NCI-H1105 treated with DMSO at 0.1 percent for 48 hours (cell line): ENCODE measurements at regions not wholly inside any gene's neighbourhood (a gene's known extent, or its start where the extent isn't known, plus 50 kb on each side); places are given as distances from the start of the nearest gene placed in this dataset.
"Not testable (repeated sequence)": the region's sequence is repeated elsewhere in the genome, so short reads cannot be mapped to it uniquely, and the experiment has no call there.

Source experiments
- DNase-seq: peaks from one replicate; lab custom pipeline; 2025; lab: John Stamatoyannopoulos, UW

DNA sequence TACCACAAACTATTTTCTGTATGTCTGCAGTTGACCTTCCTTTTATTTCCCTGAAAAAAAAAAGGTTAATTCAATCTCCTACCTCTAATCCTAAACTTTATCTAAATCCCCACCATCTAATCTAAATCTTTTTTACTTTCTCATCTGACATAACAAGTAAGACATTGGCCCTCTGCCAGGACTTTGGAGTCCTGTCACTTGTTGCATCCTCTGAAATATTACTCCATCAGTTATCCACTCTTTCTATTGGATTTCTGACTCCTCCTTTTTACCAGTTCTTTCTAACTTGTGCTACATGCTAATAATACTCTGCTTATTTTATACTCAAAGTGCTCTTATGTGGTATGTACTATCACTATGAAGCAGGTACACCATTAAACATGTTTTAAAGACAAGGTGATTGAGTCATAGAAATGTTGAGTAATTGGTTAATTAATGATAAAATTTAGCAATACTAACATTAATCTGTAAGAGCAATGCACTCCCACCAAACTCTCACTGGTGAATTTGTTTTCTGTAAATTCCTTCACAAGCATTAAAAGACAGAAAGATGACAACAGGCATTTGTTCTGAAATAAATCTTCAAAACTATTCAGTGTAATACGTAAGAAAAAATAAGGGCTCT is 914.2 kb upstream of the RAG2 start:
- DNase-seq: no peak

DNA sequence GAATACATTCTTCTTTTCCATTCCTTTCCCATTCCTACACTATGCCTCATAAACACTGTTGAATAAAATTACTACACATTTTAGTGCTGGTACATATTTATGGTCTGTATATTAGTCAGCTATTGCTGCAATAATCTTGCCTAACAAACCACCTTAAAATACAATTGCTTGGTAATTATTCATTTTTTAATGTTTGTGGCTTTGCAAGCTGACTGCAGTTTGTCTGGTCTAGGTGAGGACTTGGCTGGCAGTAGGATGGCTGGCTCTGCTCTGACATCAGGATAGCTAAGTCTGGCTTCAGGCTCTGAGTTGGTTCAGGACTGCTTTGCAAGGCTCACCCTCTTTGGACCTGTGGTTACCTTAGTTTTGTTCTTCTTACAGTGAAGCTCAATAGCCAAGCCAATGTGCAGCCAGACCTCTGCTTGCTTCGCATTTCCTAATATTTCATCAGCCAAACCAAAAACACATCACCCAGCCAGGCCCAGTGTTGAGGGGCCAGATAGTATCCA is 913.4 kb upstream of the RAG2 start:
- no peak for DNase-seq

DNA sequence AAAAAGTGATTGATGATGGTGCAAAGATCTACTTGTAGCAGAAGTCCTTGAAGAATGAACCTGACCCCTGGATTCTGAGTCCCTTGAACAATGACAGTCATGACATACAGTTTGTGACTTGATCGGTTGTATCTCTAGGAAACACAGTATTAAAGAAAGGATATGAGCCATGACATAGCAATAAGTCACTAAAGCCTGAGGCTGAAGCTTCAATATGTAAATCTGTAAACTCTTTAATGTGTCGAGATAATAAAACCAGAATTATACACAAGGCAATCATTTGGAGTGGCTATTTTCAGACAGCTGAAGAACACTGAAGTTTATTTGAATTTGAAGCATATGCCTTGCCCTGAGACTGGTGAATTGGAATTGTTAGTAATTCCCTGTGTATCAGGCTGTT is 911.5 kb upstream of the RAG2 start:
- DNase-seq: no peak

DNA sequence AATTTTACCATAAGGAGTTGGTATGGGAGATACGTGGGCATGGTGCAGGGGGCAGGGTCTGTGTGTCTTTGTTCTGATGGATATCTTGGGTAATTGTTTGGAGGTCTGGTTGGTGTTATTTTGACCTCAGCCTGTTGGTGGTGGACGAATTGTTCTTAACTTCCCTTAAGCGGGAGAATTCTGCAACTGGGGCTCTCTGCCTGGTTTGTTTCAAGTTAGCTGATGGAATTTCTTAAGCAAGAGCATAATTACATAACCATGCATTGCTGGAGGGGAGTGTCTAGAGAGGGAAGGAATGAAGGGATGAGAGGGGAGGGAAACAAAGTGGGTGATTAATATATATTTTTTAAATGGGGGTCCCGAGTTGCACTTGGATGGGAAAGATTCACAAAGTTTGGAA is 908.5 kb upstream of the RAG2 start:
- DNase-seq: no peak

DNA sequence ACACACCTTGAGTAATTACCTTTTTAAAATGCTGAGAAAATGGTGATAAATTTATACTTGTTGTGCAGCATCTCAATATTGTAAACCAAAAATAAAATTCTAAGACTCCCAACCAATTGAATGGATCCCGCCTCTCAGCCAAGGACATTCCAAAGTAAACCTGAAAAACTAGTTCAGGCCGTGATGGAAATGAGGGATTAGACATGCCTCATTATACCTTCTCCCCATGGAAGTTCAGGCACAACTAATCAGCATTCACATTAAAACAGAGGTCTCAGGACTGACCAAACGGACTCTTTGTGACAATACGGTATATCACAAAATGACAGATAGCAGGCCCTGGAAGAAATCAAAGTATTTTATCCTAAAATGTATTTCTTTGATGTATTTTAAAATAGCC is 907.4 kb upstream of the RAG2 start:
- no peak for DNase-seq

DNA sequence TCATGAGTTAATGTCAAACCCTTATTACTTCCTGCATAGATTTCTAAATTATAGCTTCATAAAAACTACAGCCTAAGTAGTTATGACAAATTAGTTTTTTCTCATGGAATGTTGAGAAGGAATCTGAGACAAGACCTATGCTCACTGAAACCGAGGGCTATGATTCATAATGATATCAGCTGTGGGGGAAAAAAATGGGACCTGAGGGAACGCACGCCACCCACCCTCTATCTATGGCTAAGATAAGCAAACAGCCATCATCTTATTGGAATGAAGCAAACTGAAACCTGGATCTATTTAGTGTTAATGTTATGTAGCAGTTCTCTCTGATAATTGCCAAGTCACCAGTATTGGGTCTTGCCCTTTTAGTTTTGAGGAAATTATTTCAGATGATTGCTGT is 906.9 kb upstream of the RAG2 start:
- DNase-seq: no peak

DNA sequence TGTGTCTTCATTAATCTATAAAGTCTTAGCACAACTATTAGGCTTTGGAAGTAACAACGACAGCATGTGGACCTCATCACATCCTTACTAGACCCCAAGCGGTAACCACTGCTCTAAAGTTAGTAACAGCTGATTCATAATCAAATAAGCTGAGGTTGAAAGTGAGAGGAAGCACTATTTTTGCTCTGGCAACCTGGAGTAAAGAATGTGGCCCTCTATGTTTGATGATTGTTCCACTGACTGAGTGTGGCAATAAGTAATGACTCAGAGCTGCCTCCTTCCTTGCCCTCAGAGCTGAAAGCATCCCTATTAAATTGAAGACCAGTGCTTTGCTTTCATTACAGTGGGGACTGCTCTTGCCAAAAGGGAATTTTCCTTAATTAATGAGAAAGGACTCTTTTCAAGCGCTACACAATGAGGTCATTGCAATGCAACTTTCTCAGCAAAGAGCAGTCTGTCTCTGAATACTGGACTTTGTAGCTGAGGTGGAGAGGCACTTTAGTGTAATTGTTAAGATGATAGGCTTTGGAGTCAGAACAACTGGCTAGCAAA is 906.1 kb upstream of the RAG2 start:
- DNase-seq: no peak

DNA sequence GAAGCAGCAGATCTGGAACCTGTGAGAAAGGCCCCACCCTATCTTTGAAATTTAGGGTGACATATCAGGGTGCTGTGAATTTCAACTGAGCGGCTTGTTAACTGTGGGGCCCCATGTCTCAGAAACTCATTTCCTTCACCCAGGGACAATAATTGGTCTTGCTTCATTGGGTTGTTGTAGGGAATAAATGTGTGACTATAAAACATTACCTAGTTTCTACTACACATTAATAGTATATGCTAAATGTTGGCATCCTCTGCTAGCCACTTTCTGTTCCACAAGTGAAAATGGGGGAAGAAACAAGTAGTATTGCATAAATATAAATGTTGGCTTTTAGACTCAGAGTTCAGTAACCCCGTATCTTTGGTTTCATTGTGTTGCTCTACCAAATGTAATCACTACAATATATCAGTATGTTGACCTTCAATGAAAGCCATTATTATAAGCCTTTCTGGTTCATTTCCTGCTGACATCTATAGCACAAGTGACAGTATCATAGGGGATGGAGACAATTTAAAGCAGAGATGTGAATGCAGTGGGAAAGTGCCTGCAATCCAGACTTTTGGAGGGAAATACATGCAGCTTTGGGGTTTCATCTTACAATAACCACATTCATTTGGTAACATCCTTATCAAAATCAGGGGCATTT is 905.5 kb upstream of the RAG2 start:
- no peak for DNase-seq

DNA sequence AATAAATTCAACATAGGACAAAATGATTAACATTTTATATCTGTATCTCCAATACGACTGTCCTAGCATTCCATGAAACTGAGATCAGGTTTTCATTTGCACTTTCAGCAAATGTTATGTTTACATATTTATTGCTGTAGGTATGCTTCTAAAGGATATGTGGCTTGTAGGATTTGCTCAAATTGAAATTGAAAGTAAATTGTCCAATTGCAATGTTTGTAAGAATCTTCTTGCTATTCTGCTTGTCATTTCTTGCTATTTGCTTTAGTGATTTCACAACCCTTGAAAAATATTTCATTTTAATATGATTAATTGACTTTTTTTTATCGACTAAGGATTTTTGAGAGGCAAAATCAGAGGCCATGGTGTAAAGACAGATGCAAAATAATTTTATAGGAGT is 904.2 kb upstream of the RAG2 start:
- DNase-seq: no peak

DNA sequence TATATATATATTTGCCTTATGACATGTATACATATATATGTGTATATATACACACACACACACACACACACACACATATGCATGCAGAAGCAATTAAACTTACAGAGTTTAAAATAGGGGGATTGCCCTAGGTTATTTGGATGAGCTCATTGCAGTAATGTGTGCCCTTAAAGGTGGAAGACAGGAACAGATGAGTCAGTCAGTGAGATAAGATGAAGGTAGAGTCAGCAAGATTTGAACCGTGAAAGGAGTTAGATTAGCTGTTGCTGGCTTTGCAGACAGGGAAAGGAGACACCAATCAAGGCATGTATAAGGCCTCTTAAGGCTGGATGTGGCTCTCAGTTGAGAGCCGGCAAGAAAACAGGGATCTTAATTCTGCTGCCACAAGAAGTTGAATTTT is 902.4 kb upstream of the RAG2 start:
- DNase-seq: no peak

DNA sequence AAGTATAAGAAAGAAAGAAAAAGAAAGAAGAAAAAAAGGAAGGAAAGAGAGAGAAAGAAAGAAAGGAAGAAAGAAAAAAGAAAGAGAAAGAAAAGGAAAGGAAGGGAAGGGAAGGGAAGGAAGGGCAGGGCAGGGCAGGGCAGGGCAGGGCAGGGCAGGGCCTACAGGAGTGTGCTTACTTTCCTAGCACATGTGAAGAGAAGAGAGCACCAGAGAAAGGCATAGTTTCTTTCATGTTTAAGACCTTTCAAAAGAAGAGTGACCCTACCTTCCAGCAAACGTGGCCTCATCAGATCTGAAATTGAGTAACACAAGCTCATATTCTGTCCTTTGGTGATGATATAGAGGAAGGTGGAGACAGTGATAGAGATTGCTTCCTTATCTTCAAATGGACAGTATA is 899.3 kb upstream of the RAG2 start:
- DNase-seq: no peak

DNA sequence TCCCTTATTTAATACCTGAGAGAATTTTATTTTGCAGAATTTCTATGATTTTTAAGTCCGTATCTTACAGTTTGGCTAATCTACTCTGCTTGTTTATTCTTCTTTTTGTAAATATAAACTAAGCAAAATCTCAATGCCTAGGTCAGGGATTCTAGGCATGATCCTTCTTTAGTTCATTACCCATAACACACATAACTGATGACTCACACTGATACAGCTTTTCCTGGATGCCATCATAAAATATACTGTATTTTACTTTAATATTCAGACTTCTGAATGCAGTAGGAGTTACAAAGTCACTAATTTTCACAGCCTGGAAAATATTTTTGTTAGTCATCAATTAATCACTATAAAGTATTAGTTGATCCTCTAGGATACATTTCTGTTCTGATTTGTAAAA is 898.2 kb upstream of the RAG2 start:
- no peak for DNase-seq

DNA sequence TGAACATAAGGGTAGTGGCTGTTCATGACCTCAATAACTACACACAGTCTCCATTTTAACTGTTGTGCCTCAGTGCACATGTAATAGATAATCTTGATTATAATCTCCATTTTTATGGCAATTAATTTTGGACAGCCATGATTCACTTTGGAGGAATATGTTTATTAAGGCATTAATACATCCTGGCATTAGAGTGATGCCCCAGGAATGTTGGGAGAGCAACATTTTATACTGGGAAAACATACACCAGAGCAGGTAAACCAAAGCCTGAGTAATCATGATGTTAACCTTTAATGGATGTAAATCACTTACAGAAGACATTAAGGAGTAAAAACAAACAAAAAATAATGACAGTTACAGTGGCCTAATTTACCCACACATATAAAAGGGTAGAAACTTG is 886.3 kb upstream of the RAG2 start:
- no peak for DNase-seq

DNA sequence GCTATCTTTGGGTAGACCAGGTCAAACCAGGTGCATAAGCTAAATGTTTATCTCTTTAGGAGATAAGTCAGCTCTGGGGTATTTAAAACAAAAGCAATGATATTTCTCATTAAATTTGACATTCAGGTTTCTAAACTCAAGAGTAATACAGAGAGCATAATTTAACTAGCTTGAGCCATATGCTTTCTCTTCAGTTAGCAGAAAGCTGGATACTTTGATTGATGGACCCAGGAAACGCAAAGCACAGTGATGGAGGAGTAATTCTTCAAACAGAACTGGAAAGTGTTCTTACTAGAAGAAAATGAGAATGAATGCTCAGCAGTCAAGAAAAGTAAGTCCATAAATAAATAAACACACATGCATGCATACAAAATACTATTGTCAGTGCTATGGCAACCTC is 885.7 kb upstream of the RAG2 start:
- no peak for DNase-seq

DNA sequence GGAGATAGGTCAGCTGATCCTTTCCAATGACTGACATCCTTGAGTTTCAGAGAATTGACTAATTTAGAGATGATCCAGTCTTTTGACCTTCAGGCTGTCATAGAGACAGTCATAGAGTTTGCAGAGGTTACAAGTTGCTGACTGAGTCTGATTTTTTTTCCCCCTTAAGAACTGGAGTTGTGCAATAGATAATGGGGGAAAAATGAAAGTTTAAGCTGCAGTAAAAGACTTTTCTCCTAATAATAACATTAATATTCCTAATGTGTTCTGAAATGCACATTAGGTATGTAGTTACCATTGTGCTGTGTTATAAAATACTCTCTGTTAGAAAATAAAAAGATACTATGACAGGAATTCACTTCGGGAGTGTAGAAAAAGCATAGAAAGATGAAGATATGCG is 876.9 kb upstream of the RAG2 start:
- DNase-seq: no peak

DNA sequence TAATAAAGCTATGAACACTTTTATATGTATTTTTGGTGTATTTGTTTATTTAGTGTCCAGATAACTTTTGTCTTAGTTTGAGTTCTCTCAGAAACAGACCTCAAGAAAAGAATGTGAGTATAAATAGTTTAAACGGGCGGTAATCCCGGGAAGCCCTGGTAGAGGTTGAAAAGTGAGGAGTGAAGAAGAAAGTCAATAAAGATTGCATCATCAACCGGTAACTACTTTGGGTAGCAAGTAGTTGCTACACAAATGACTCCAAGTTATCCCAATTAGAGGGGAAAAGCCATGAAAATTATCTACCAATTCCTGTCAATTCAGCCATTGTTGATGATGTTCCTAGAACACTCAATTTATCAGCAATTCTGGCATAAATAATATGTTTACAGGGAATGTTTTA is 870.3 kb upstream of the RAG2 start:
- DNase-seq: no peak

DNA sequence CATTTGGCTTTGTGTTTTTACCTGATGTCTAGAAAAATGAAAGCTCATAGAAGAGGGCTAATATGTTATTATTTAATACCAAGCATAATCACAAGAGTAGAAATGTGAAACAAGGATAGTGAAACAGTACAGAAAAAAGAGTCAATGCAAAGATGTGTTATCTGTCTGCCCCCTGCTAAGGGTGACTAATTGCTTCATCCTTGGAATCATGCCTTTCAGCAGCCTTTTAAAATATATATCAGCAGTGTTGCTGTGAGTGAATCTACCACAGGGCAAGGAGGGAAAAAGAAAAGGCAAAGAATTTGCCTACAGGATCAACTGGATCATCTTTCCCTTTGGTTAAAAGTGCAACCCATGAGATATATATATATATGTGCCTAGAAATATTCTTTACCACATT is 867.2 kb upstream of the RAG2 start:
- DNase-seq: no peak

DNA sequence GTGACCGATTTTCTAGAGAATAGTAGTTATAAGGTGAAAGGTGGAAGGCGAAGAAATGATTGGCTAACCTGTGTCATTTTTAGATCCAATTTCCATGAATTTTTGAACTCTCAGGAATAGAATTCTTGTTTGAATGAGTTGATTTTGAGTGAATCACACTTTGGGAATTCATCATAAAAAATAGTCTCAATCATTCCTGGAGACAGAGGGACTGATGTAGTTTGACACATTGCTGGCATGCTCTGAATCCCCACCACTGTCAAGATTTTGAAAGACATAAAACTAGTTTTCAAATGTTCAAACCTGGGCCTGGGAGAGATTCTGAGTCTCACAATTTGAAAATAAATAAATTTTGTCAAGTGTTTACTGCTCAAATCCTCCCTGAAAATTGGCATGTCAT is 861.4 kb upstream of the RAG2 start:
- no peak for DNase-seq

DNA sequence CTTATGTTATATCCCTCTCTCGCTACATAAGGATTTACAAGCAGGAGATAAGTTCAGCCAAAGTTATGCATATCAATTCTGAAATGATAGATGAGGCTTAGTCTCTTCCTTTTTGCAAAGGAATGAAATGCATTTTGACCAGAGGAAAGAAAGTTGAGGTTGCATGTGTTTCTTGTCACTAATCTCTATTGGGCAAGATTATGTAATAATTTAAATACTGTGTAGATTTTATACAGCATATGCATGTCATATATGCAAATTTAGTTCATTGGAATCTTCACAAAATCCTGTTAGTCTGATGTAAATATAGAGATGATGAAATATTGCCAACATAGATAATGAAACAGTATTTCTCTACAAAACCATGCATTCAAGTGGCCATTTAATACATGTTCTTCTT is 858.7 kb upstream of the RAG2 start:
- DNase-seq: no peak

DNA sequence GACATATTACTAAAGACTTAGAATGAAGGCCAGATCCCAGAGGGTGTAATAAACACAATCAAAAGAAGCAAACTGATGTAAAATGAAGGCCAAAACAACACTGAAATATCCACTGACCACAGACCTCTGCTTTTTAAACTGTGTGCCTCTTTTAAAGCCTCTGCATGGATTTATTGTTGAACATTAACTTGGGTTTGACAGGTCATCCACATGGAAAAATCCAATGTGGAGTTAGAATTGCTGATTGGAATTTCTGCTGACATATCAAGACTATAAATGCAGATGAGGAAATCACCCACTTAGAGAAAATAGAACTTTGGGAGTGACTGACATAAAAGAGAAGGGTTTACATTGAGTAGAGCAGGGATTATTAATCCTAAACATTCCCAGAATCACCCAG is 853.9 kb upstream of the RAG2 start:
- no peak for DNase-seq

DNA sequence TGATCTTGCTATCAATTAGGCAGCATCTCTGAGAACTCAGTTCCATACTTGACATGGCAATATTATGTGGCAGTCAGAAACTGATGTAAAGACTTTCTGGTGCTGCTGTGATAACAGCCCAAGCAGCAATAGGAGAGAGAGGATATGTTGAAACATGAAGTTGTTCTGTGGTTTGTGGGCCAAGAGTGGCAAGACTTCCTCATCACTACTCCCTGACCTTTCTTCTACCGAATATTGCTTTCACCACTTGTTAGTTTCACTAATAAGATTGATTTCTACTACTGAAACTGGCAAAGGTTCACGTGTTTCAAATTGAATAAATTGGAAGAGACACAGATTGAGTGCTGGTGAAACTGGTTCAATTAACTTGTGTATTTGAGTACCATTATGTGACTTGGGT is 852.6 kb upstream of the RAG2 start:
- DNase-seq: no peak

DNA sequence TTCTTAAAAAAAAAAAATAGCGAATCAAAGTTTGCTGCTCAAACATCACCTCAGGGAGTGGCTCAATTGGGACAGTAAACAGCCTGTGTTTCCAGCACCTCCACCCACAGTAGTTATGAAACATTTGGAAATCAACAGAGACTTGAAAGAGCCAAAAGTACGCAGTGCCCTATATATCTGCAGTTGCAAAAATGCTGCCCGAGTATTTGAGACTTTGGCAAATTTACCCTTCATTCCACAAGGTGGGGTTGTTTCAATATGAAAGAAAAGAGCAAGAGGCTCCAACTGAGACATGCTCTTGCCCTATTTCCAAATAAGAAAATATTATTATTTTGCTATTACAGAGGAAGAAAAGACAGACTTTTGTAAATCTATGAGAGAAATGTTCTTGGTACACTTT is 851.1 kb upstream of the RAG2 start:
- peak; percentile 15 for DNase-seq

DNA sequence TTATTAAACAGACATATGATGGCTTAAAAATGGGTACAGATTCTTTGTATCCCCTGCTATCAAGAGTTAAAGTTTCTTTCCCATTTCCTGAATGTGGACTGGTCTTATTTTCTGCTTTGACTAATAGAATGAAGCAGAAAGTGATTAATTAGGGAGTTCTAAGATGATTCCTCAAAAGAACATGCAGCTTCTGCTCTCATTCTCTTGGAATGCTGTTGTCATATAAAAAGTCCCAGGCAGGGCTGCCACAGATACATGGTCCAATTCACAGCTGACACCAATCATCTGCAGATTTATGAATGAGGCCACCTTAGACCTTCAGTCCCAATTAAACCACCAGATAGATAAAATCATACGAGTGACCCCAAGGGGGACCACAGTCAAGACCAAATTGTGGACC is 844.5 kb upstream of the RAG2 start:
- DNase-seq: no peak

DNA sequence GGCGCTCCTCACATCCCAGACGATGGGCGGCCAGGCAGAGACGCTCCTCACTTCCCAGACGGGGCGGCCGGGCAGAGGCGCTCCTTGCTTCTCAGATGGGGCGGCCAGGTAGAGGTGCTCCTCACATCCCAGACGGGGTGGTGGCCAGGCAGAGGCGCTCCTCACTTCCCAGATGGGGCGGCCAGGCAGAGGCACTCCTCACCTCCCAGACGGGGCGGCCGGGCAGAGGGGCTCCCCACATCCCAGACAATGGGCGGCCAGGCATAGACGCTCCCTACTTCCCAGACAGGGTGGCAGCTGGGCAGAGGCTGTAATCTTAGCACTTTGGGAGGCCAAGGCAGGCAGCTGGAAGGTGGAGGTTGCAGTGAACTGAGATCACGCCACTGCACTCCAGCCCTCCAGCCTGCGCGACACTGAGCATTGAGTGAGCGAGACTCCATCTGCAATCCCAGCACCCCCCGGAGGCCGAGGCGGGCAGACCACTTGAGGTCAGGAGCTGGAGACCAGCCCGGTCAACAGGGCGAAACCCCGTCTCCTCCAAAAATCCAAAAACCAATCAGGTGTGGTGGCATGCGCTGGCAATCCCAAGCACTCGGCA is 833.7 kb upstream of the RAG2 start:
- DNase-seq: not testable (repeated sequence)
